Neural progenitor cell (in vitro differentiated cells): ENCODE measurements at regions not wholly inside any gene's neighbourhood (a gene's known extent, or its start where the extent isn't known, plus 50 kb on each side); places are given as distances from the start of the nearest gene placed in this dataset.

ENCODE experiments used
- DNase-seq: peaks from one replicate; pipeline ENCODE4 v3.0.0-alpha.2; 2016; ENCODE audit warnings: low spot score
- H2AFZ ChIP-seq: fragments of 200-600 bp; sonication (generic); replicated peaks from 2 replicates; pipeline ENCODE4 v1.6.1; 2016; ENCODE audit warnings: antibody characterized with exemption
- H3F3A ChIP-seq: fragments of 200-600 bp; sonication (generic); 2 replicates; pipeline ENCODE4 v1.6.1; 2016; ENCODE audit warnings: antibody characterized with exemption, low read depth
- H3K27ac ChIP-seq: fragments of 200-600 bp; sonication (generic); 2 replicates; pipeline ENCODE4 v1.5.1; 2016; ENCODE audit warnings: mild to moderate bottlenecking
- H3K27me3 ChIP-seq: fragments of 200-600 bp; sonication (generic); 2 replicates; pipeline ENCODE4 v1.6.1; 2016; ENCODE audit warnings: mild to moderate bottlenecking, moderate library complexity
- H3K36me3 ChIP-seq: fragments of 200-600 bp; sonication (generic); 2 replicates; pipeline ENCODE4 v1.5.1; 2016
- H3K4me1 ChIP-seq: fragments of 200-600 bp; sonication (generic); 2 replicates; pipeline ENCODE4 v1.6.1; 2016; ENCODE audit warnings: mixed run types
- H3K4me2 ChIP-seq: fragments of 200-600 bp; sonication (generic); 2 replicates; pipeline ENCODE4 v1.6.1; 2016
- H3K4me3 ChIP-seq: fragments of 200-600 bp; sonication (generic); 2 replicates; pipeline ENCODE4 v1.5.1; 2016
- H3K79me2 ChIP-seq: fragments of 200-600 bp; sonication (generic); 2 replicates; pipeline ENCODE4 v1.6.1; 2016; ENCODE audit warnings: low read depth
- H3K9ac ChIP-seq: fragments of 200-600 bp; sonication (generic); 2 replicates; pipeline ENCODE4 v1.6.1; 2016
- H3K9me3 ChIP-seq: fragments of 200-600 bp; sonication (generic); 2 replicates; pipeline ENCODE4 v1.5.1; 2016; ENCODE audit warnings: low read depth
- H4K20me1 ChIP-seq: fragments of 200-600 bp; sonication (generic); 2 replicates; pipeline ENCODE4 v1.6.1; 2016; ENCODE audit warnings: low read depth
- H3K27ac Mint-ChIP-seq: 3 replicates; pipeline ENCODE4 v1.8.0; 2021; ENCODE audit warnings: mixed read lengths
- H3K27me3 Mint-ChIP-seq: 2 replicates; pipeline ENCODE4 v1.8.0; 2022; ENCODE audit warnings: low read depth, mild to moderate bottlenecking, inconsistent platforms, moderate library complexity, mixed read lengths; ENCODE audit not compliant: insufficient read depth
- H3K36me3 Mint-ChIP-seq: 3 replicates; pipeline ENCODE4 v1.8.0; 2021; ENCODE audit warnings: mixed read lengths
- H3K4me1 Mint-ChIP-seq: 3 replicates; pipeline ENCODE4 v1.8.0; 2021; ENCODE audit warnings: mixed read lengths
- H3K4me3 Mint-ChIP-seq: 3 replicates; pipeline ENCODE4 v1.8.0; 2021; ENCODE audit warnings: mild to moderate bottlenecking, moderate library complexity, mixed read lengths
- H3K9me3 Mint-ChIP-seq: 3 replicates; pipeline ENCODE4 v1.8.0; 2020; ENCODE audit warnings: mixed read lengths
- CTCF ChIP-seq: fragments of 200-600 bp; sonication (generic); IDR thresholded peaks from 2 replicates; pipeline ENCODE4 v1.5.1; 2017; ENCODE audit warnings: antibody characterized with exemption, mild to moderate bottlenecking
- EZH2 ChIP-seq: fragments of 200-600 bp; sonication (generic); IDR thresholded peaks from 2 replicates; pipeline ENCODE4 v1.6.1; 2017; ENCODE audit warnings: antibody characterized with exemption, mild to moderate bottlenecking, moderate library complexity
- EZH2phosphoT487 ChIP-seq: fragments of 200-600 bp; sonication (generic); IDR thresholded peaks from 2 replicates; pipeline ENCODE4 v1.6.1; 2017; ENCODE audit warnings: antibody characterized with exemption

DNA sequence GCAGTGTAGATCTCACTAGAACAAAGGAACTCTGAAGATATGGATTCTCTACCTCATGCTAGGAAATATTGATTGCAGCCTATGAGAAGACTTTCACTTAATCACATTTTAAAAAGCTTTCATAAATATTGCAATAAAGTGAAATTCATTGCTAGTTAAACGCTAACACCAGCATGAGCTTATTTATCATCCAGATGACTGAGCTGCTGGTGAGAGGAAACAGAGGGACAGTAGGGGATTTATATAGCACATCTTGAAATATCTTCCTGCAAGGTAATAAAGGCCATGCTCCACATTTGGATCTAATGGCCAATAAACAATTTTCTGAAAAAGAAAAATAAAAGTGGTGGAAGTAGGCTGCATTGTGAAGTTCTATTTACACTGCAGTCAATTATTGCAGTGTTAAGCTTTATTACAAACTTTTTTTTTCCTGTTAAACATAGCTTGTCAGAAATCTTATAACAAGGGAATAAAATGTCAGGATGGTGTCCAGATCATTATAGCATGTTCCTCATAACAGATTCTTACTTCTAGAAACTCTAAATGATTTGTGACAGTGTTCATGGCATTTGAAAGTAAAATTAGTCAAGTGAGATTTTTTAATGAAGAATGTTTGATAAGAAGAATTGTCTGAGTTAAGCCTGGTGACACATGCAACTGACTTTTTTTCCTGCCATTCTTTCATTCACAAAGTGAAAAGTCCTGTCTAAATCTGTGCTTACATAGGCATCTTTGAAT lies 342.6 kb downstream of the DMAC1 start:
- Histone ChIP-seq H3K27me3 (no peaks in the 10 kb centered on the region), H3K9me3 (no peaks in the 10 kb centered on the region), H3K36me3 (no peaks in the 10 kb centered on the region), H3K4me3 (no peak overlapping the region), H3K27ac (no peak overlapping the region), H3F3A (no peaks in the 10 kb centered on the region), H3K79me2 (no peaks in the 10 kb centered on the region), H4K20me1 (no peaks in the 10 kb centered on the region), H3K4me2 (no peak overlapping the region), H3K9ac (no peak overlapping the region), H2AFZ (no peak overlapping the region), H3K4me1 (no peaks in the 10 kb centered on the region)
- DNase-seq: no peak
- no peak overlapping the region for H3K4me3 Mint-ChIP-seq
- H3K27me3 Mint-ChIP-seq: no peaks in the 10 kb centered on the region
- TF ChIP-seq CTCF: no peak
- TF ChIP-seq EZH2phosphoT487: no peak
- TF ChIP-seq EZH2: no peak
- H3K9me3 Mint-ChIP-seq: no peaks in the 10 kb centered on the region
- no peaks in the 10 kb centered on the region for H3K36me3 Mint-ChIP-seq
- no peaks in the 10 kb centered on the region for H3K4me1 Mint-ChIP-seq
- no peak overlapping the region for H3K27ac Mint-ChIP-seq

GRCh38 chr9:7456377-7456776 lies 343.2 kb downstream of the DMAC1 start:
- Histone ChIP-seq H2AFZ (peak overlapping the region; percentile 63), H4K20me1 (no peaks in the 10 kb centered on the region), H3K27ac (no peak overlapping the region), H3K27me3 (no peaks in the 10 kb centered on the region), H3K79me2 (no peaks in the 10 kb centered on the region), H3K4me2 (no peak overlapping the region), H3K4me1 (no peaks in the 10 kb centered on the region), H3K9me3 (no peaks in the 10 kb centered on the region), H3K4me3 (no peak overlapping the region), H3K36me3 (no peaks in the 10 kb centered on the region), H3K9ac (no peak overlapping the region), H3F3A (no peaks in the 10 kb centered on the region)
- H3K9me3 Mint-ChIP-seq: no peaks in the 10 kb centered on the region
- DNase-seq: no peak
- H3K4me1 Mint-ChIP-seq: no peaks in the 10 kb centered on the region
- no peaks in the 10 kb centered on the region for H3K36me3 Mint-ChIP-seq
- H3K27me3 Mint-ChIP-seq: no peaks in the 10 kb centered on the region
- H3K27ac Mint-ChIP-seq: no peak overlapping the region
- TF ChIP-seq EZH2 (no peak), EZH2phosphoT487 (no peak), CTCF (no peak)
- no peak overlapping the region for H3K4me3 Mint-ChIP-seq

- Histone ChIP-seq H3K79me2 (no peaks in the 10 kb centered on the region), H3K4me1 (no peaks in the 10 kb centered on the region), H3K36me3 (no peaks in the 10 kb centered on the region), H3K27me3 (no peaks in the 10 kb centered on the region), H4K20me1 (no peaks in the 10 kb centered on the region), H3K27ac (no peak overlapping the region), H3K4me2 (no peak overlapping the region), H3F3A (no peaks in the 10 kb centered on the region), H3K9ac (no peak overlapping the region), H2AFZ (no peak overlapping the region), H3K9me3 (no peaks in the 10 kb centered on the region), H3K4me3 (no peak overlapping the region)
- Mint-ChIP-seq H3K27me3 (peaks cover 2% of the 10 kb centered on the region), H3K27ac (no peak overlapping the region), H3K4me3 (no peak overlapping the region), H3K9me3 (no peaks in the 10 kb centered on the region), H3K4me1 (no peaks in the 10 kb centered on the region), H3K36me3 (no peaks in the 10 kb centered on the region)
- TF ChIP-seq CTCF: no peak
- TF ChIP-seq EZH2: no peak
- TF ChIP-seq EZH2phosphoT487: no peak
- no peak for DNase-seq
Observed at GRCh38 chr9:7454624-7455023, 345.0 kb downstream of the DMAC1 start.
